ENCODE measurements at regions not wholly inside any gene's neighbourhood (a gene's known extent, or its start where the extent isn't known, plus 50 kb on each side); places are given as distances from the start of the nearest gene placed in this dataset.
A peak's percentile ranks its signal among the peaks of the same experiment; 100 is the strongest.

DNA sequence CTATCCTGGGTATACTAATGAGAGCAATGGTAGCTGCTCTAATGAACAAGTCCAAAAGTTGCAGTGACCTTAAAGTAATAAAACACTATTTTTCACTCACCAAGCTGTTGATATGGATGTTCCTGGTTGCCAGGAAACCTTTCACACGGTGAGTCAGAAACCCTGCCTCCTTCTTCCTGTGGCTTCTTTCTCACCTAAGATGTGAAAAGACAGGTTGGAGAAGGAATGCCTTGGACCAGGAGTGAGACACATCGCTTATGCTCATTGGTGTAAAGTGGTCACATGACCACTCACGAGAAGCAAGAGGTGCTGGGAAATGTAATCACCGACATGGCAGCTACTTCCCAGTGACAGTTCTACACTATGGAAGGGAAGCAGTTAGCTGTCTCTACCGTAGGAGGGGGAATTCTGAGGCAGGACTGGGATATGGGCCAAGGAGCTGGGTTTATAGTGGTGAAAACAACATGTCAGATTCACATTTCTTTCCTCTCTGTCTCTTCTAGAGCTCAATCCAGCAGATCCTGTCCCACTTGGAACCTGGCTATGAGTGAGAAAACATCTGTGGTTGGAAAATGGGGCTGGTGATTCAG is 320.4 kb upstream of the KLF4 start:
- peak; percentile 1 for DNase-seq
- H3K27ac Mint-ChIP-seq (ENCODE audit: unreplicated experiment): no peak overlapping the region
- no peak for TF ChIP-seq CTCF (IDR thresholded peaks at IDR 0.05; ENCODE audit: unreplicated experiment)
- H3K36me3 Mint-ChIP-seq (ENCODE audit: insufficient read depth, unreplicated experiment): no peaks in the 10 kb centered on the region
- H3K27me3 Mint-ChIP-seq (ENCODE audit: unreplicated experiment): no peaks in the 10 kb centered on the region
- BruUV-seq (replicated peaks): no TSS peak
- peaks cover 3% of the 10 kb centered on the region for H3K9me3 Mint-ChIP-seq (ENCODE audit: low read depth, unreplicated experiment)
- intact Hi-C loops (cut with micrococcal nuclease; ENCODE audit: unreplicated experiment): no loop called here
- no peak overlapping the region for H3K4me3 Mint-ChIP-seq (ENCODE audit: low read depth, unreplicated experiment)
- H3K4me1 Mint-ChIP-seq (ENCODE audit: low read depth, unreplicated experiment): peaks cover 12% of the 10 kb centered on the region
- CTCF ChIA-PET: no interaction called here

- H3K4me1 Mint-ChIP-seq (ENCODE audit: low read depth, unreplicated experiment): peaks cover 12% of the 10 kb centered on the region
- no peak for DNase-seq
- H3K27ac Mint-ChIP-seq (ENCODE audit: unreplicated experiment): no peak overlapping the region
- no peak for TF ChIP-seq CTCF (IDR thresholded peaks at IDR 0.05; ENCODE audit: unreplicated experiment)
- intact Hi-C loops (cut with micrococcal nuclease; ENCODE audit: unreplicated experiment): no loop called here
- BruUV-seq (replicated peaks): no TSS peak
- no peaks in the 10 kb centered on the region for H3K36me3 Mint-ChIP-seq (ENCODE audit: insufficient read depth, unreplicated experiment)
- CTCF ChIA-PET: no interaction called here
- H3K27me3 Mint-ChIP-seq (ENCODE audit: unreplicated experiment): no peaks in the 10 kb centered on the region
- H3K9me3 Mint-ChIP-seq (ENCODE audit: low read depth, unreplicated experiment): peaks cover 3% of the 10 kb centered on the region
- H3K4me3 Mint-ChIP-seq (ENCODE audit: low read depth, unreplicated experiment): no peak overlapping the region
Measured at GRCh38 chr9:107807183-107807582, 317.6 kb upstream of the KLF4 start.

DNA sequence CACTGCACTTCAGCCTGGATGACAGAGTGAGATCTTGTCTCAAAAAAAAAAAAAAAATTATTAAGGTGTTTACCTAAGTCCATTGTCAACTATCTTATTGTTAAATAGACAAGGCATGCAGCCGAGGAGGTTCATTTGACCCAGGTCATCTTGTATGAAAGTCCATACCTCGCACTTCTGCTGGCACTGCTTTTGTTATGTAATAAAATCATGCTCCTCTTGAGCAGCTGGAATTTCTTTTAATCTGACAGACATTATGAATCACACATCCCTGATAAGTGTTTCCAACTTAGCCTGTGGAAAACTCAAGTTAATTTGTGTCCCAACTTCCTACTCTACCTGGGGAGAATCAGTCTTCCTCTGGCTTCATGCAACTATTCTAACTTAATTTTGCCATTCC is 315.6 kb upstream of the KLF4 start:
- CTCF ChIA-PET: interaction anchor here (0.7 kb wide), 1 partner anchor 293 kb away, joined by 3 read pairs; no protein-coding TSS in a partner anchor
- H3K36me3 Mint-ChIP-seq (ENCODE audit: insufficient read depth, unreplicated experiment): no peaks in the 10 kb centered on the region
- H3K4me1 Mint-ChIP-seq (ENCODE audit: low read depth, unreplicated experiment): peaks cover 10% of the 10 kb centered on the region
- H3K27ac Mint-ChIP-seq (ENCODE audit: unreplicated experiment): no peak overlapping the region
- no peaks in the 10 kb centered on the region for H3K27me3 Mint-ChIP-seq (ENCODE audit: unreplicated experiment)
- H3K4me3 Mint-ChIP-seq (ENCODE audit: low read depth, unreplicated experiment): no peak overlapping the region
- intact Hi-C loops (cut with micrococcal nuclease; ENCODE audit: unreplicated experiment): no loop called here
- TF ChIP-seq CTCF (IDR thresholded peaks at IDR 0.05; ENCODE audit: unreplicated experiment): no peak
- H3K9me3 Mint-ChIP-seq (ENCODE audit: low read depth, unreplicated experiment): peaks cover 3% of the 10 kb centered on the region
- BruUV-seq (replicated peaks): no TSS peak
- DNase-seq: no peak

GRCh38 chr9:107794259-107794658 is 304.7 kb upstream of the KLF4 start:
- CTCF ChIA-PET: no interaction called here
- Mint-ChIP-seq H3K27ac (ENCODE audit: unreplicated experiment) (no peak overlapping the region), H3K27me3 (ENCODE audit: unreplicated experiment) (no peaks in the 10 kb centered on the region), H3K4me1 (ENCODE audit: low read depth, unreplicated experiment) (no peaks in the 10 kb centered on the region), H3K9me3 (ENCODE audit: low read depth, unreplicated experiment) (no peaks in the 10 kb centered on the region), H3K4me3 (ENCODE audit: low read depth, unreplicated experiment) (no peak overlapping the region), H3K36me3 (ENCODE audit: insufficient read depth, unreplicated experiment) (no peaks in the 10 kb centered on the region)
- DNase-seq: no peak
- intact Hi-C loops (cut with micrococcal nuclease; ENCODE audit: unreplicated experiment): no loop called here
- no TSS peak for BruUV-seq (replicated peaks)
- no peak for TF ChIP-seq CTCF (IDR thresholded peaks at IDR 0.05; ENCODE audit: unreplicated experiment)
